Fibroblast of villous mesenchyme (primary cell): ENCODE measurements at regions not wholly inside any gene's neighbourhood (a gene's known extent, or its start where the extent isn't known, plus 50 kb on each side); places are given as distances from the start of the nearest gene placed in this dataset.

Source experiments
- DNase-seq: peaks from one replicate; pipeline ENCODE4 v3.0.0-alpha.2; 2010; ENCODE audit warnings: low read depth
- H3K4me3 ChIP-seq: 2 replicates; pipeline ENCODE4 v1.5.1; 2011; ENCODE audit warnings: low read depth, mild to moderate bottlenecking, low read length
- TF ChIP-seq, protein P1 (sequence below): IDR thresholded peaks from 2 replicates; pipeline ENCODE4 v1.5.1; 2012; ENCODE audit warnings: low read depth, mild to moderate bottlenecking, low read length; ENCODE audit not compliant: insufficient read depth

DNA sequence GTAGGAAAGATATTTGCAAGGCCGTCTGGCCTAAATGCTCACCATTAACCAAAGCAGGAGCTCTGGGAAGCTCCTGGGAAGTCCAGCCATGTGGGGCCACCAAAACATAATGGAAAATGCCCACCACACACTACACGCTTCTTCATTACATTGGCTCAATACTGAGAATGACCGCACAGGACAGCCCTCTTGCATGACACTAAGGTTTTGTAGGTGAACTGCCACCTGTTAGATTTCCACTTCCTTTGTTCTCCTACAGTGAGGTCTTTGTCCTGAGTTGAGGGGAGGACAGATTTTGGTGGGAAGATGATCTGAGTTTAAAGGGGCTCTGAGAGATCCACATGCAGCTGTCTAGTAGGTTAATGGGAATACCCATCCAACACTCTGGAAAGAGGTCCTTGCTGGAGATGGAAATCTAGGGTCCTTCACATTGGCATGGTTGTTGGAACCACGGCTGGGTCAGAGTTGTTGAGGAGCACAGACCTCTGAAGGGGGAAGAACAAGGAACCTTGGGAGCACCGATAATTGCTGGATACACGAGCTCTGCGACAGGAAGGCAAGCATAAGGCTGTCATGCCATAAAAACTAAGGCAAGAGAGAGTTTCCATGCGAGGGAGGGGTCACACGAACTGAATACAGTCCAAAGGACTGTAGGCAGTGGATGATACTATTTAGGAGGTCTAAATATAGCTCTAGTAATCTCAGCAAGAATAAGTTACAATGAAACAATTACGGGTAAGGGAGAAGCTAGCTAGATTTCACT is 105.5 kb upstream of the IRF2BP2 start:
- no peak overlapping the region for H3K4me3 ChIP-seq
- TF ChIP-seq, protein P1, sequence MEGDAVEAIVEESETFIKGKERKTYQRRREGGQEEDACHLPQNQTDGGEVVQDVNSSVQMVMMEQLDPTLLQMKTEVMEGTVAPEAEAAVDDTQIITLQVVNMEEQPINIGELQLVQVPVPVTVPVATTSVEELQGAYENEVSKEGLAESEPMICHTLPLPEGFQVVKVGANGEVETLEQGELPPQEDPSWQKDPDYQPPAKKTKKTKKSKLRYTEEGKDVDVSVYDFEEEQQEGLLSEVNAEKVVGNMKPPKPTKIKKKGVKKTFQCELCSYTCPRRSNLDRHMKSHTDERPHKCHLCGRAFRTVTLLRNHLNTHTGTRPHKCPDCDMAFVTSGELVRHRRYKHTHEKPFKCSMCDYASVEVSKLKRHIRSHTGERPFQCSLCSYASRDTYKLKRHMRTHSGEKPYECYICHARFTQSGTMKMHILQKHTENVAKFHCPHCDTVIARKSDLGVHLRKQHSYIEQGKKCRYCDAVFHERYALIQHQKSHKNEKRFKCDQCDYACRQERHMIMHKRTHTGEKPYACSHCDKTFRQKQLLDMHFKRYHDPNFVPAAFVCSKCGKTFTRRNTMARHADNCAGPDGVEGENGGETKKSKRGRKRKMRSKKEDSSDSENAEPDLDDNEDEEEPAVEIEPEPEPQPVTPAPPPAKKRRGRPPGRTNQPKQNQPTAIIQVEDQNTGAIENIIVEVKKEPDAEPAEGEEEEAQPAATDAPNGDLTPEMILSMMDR, result no peak
- DNase-seq, result no peak

DNA sequence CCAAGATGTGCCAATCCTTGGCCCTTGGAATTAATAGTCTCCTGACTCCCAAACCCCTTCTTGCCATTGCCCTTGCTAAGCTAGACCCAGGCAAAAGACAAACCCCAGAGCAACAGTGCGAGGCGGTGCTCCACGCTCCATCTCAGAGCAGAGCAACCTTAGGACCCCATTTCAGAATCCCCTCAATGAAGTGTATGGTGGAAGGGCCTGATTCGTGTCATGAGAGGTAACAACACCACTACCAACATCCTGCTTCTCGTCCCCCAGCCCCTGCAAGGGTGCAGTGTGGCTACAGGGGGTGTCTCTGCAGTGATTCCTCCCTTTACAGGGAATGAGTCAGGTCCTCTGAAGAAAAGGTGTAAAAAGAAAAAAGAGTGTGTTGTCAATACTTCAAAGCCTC is 103.9 kb upstream of the IRF2BP2 start:
- no peak for DNase-seq
- no peak overlapping the region for H3K4me3 ChIP-seq
- TF ChIP-seq, protein P1, result no peak

DNA sequence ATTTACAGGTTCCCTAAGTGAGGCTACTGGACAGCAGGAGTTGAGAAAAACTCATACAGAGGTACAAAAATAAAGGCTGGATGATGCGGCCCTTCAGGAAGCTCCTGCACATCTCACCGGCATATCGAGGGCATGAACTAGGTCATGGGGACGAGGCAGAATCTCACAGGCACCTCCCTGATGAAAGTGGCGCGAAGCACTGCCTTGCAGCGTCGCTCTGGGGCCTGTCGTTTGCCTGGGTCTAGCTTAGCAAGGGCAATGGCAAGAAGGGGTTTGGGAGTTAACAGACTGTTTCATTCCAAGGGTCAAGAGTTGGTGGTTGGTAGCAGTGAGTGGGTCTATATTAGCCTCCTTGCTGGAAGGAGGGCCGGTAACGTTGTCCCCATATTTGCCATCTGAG is 103.5 kb upstream of the IRF2BP2 start:
- TF ChIP-seq, protein P1, result no peak
- no peak for DNase-seq
- H3K4me3 ChIP-seq, result no peak overlapping the region

DNA sequence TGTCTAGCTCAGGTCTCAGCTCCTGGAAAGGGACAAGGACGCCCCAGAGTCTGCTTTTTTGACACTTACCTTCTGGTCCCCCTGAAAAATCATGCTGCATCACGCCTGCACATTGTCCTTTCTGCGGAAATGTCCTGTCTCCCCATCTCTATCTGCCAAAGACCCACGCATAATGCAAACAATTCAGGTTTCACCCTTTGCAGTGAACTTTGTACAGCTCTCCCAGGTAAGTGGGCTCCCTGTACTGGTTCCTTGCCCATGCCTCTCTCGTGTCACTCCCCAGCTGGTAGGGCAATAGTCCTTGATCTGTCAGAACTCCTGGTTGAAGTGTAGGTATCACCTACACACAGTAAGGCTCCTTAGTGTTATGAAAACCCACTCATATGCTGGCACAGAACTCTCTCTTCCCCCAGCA is 102.9 kb upstream of the IRF2BP2 start:
- DNase-seq, result no peak
- no peak overlapping the region for H3K4me3 ChIP-seq
- TF ChIP-seq, protein P1, result no peak

DNA sequence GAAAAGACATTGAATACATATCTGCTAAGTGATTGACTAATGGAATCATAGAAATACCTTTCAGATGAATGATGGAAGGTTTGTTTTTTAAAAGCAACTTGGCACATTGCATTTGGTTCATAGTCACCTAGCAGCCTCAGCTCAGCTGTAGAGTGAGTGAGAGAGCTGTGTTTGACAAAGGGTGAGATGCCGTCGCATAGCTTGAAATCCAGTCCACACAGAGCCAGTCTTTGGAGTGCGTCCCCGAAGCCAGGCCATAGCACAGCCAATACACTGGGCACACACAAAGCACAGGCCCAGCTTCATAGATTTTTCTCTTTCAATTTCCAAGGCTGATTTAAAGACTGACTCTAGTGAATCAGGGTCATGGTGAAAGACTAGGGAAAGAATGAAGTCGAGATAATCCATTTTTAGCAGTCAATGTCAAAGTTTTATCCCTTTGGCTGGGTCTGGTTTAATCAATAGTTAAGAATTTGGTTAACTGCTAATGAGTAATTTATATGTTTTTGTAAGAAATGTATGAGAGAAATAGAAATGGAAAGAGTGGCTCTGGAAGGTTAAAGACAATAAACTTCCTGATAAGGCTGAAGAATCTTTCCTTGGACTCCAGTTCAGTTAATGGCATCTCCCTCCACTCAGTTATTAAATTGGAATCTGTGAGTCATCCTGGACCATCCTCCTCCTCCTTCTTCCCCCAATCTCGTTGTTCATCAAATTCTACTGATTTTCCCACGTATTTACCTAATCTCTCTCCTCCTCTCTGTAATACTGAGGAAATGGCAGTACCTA is 101.2 kb upstream of the IRF2BP2 start:
- no peak for DNase-seq
- TF ChIP-seq, protein P1, result no peak
- H3K4me3 ChIP-seq, result no peak overlapping the region

DNA sequence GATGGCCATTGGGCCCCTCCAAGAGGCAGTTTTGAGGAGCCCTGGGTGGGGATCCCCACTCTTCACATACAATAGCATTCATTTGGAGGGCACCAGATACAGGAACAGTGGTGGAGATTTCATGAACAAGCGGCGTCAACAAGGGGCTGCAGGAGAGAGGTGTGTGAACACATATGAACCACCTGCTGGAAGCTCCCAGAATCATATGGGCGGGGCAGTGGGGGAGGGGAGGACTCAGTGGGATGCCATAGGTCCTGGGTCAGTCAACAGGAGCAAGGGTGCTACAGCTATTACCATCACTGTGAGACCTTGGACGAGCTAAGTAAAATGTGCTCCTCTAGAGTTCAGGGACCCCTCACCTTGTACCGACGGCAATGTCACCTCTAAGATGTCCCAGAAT is 100.4 kb upstream of the IRF2BP2 start:
- TF ChIP-seq, protein P1, result no peak

More for the DNA sequence above, 100.4 kb upstream of the IRF2BP2 start:
- no peak for DNase-seq
- H3K4me3 ChIP-seq, result no peak overlapping the region
